Hepatocyte (in vitro differentiated cells): ENCODE measurements at regions not wholly inside any gene's neighbourhood (a gene's known extent, or its start where the extent isn't known, plus 50 kb on each side); places are given as distances from the start of the nearest gene placed in this dataset.
A peak's percentile ranks its signal among the peaks of the same experiment; 100 is the strongest.

Experiments
- DNase-seq: peaks from one replicate; pipeline ENCODE4 v3.0.0-alpha.2; 2016; ENCODE audit warnings: low spot score
- H2AFZ ChIP-seq: fragments of 200-600 bp; sonication (generic); 2 replicates; pipeline ENCODE4 v1.6.0; 2016; ENCODE audit warnings: antibody characterized with exemption, mild to moderate bottlenecking
- H3K27ac ChIP-seq: fragments of 200-600 bp; sonication (generic); 2 replicates; pipeline ENCODE4 v1.5.1; 2016; ENCODE audit warnings: mild to moderate bottlenecking
- H3K27me3 ChIP-seq: fragments of 200-600 bp; sonication (generic); 2 replicates; pipeline ENCODE4 v1.6.1; 2016
- H3K36me3 ChIP-seq: fragments of 200-600 bp; sonication (generic); replicated peaks from 2 replicates; pipeline ENCODE4 v1.5.1; 2016; ENCODE audit warnings: low read depth; ENCODE audit not compliant: insufficient read depth
- H3K4me1 ChIP-seq: fragments of 200-600 bp; sonication (generic); 2 replicates; pipeline ENCODE4 v1.5.1; 2016; ENCODE audit warnings: mild to moderate bottlenecking, moderate library complexity; ENCODE audit not compliant: insufficient read depth
- H3K4me2 ChIP-seq: fragments of 200-600 bp; sonication (generic); 2 replicates; pipeline ENCODE4 v1.6.0; 2016
- H3K4me3 ChIP-seq: fragments of 200-600 bp; sonication (generic); 2 replicates; pipeline ENCODE4 v1.5.1; 2016; ENCODE audit warnings: mild to moderate bottlenecking
- H3K79me2 ChIP-seq: fragments of 200-600 bp; sonication (generic); 2 replicates; pipeline ENCODE4 v1.6.0; 2017; ENCODE audit warnings: mild to moderate bottlenecking
- H3K9me2 ChIP-seq: fragments of 200-600 bp; sonication (generic); replicated peaks from 2 replicates; pipeline ENCODE4 v1.6.0; 2017; ENCODE audit warnings: mild to moderate bottlenecking; ENCODE audit not compliant: insufficient read depth
- H3K9me3 ChIP-seq: fragments of 200-600 bp; sonication (generic); 2 replicates; pipeline ENCODE4 v1.5.1; 2016; ENCODE audit warnings: low read depth, mild to moderate bottlenecking
- H4K20me1 ChIP-seq: fragments of 200-600 bp; sonication (generic); 2 replicates; pipeline ENCODE4 v1.6.0; 2016; ENCODE audit warnings: mild to moderate bottlenecking; ENCODE audit not compliant: insufficient read depth, poor library complexity, severe bottlenecking
- CTCF ChIP-seq: fragments of 200-600 bp; sonication (generic); IDR thresholded peaks from 2 replicates; pipeline ENCODE4 v1.5.1; 2016; ENCODE audit warnings: antibody characterized with exemption, mild to moderate bottlenecking; ENCODE audit not compliant: poor library complexity
- EZH2 ChIP-seq: fragments of 200-600 bp; sonication (generic); IDR thresholded peaks from 2 replicates; pipeline ENCODE4 v1.6.1; 2016; ENCODE audit warnings: antibody characterized with exemption, mild to moderate bottlenecking, borderline replicate concordance
- EZH2phosphoT487 ChIP-seq: fragments of 200-600 bp; sonication (generic); IDR thresholded peaks from one replicate; pipeline ENCODE4 v1.6.1; 2018; ENCODE audit warnings: antibody characterized with exemption, mild to moderate bottlenecking, low read depth, moderate library complexity; ENCODE audit not compliant: unreplicated experiment, severe bottlenecking
- WGBS: methylation state at CpG from one replicate; pipeline ENCODE4 v1.1.6; 2016; ENCODE audit warnings: low lambda C conversion rate; ENCODE audit errors: missing lambda C conversion rate; 5-methylcytosine and 5-hydroxymethylcytosine counted together

DNA sequence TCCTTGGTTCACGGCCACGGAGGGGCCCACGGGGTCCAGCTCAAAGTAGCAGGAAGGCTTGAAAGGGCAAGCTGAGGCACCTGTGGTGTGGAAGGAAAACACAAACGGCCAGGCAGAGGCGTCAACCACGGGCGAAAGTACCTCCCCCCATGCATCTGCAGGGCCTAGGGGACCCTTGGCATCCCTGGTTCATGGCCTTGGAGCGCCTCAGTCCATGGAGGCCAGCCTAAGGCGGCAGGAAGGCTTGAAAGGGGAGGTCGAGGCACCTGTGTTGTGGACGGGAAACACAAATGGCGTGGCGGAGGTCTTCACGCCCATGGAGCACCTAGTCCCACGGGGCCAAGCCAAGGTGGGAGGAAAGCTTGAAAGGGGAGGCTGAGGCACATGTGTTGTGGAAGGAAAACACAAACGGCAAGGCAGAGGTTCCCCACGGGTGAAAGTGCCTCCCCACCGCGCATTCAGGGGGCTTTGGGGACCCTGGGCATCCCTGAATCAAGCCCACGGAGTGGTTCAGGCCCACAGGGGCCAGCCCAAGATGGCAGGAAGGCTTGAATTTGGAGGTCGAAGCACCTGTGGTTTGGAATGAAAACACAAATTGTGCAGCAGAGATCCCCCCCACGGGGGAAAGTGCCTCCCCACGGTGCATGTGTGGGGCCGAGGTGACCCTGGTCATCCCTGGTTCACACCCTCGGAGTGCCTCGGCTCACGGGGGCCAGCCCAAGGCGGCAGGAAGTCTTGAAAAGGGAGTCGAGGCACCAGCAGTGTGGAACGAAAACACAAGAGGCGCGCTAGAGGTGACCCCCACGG, 380.8 kb downstream of the ALG10 start:
- Histone ChIP-seq H3K27ac (no peak overlapping the region), H3K36me3 (no peaks in the 10 kb centered on the region), H3K9me3 (peaks cover 4% of the 10 kb centered on the region), H3K79me2 (no peaks in the 10 kb centered on the region), H3K4me2 (no peak overlapping the region), H3K4me3 (no peak overlapping the region), H4K20me1 (no peaks in the 10 kb centered on the region), H3K4me1 (no peaks in the 10 kb centered on the region), H2AFZ (no peak overlapping the region), H3K9me2 (no peaks in the 10 kb centered on the region), H3K27me3 (no peaks in the 10 kb centered on the region)
- 77% methylated on average over 33 of the region's 33 CpGs for WGBS
- no peak for DNase-seq
- TF ChIP-seq EZH2phosphoT487 (no peak), EZH2 (no peak), CTCF (no peak)

- peaks cover 4% of the 10 kb centered on the region for H3K9me3 ChIP-seq
- DNase-seq = peak; percentile 1
- no peaks in the 10 kb centered on the region for H3K79me2 ChIP-seq
- no peak overlapping the region for H3K4me2 ChIP-seq
- H3K36me3 ChIP-seq = no peaks in the 10 kb centered on the region
- H3K4me3 ChIP-seq = no peak overlapping the region
- no peaks in the 10 kb centered on the region for H3K9me2 ChIP-seq
- WGBS = 62% methylated on average over 19 of the region's 19 CpGs
- no peak overlapping the region for H2AFZ ChIP-seq
- no peaks in the 10 kb centered on the region for H3K4me1 ChIP-seq
- no peaks in the 10 kb centered on the region for H3K27me3 ChIP-seq
- no peak overlapping the region for H3K27ac ChIP-seq
- TF ChIP-seq EZH2phosphoT487 (no peak), EZH2 (no peak), CTCF (no peak)
- no peaks in the 10 kb centered on the region for H4K20me1 ChIP-seq
Observed at GRCh38 chr12:34403706-34404376, 381.5 kb downstream of the ALG10 start.

DNA sequence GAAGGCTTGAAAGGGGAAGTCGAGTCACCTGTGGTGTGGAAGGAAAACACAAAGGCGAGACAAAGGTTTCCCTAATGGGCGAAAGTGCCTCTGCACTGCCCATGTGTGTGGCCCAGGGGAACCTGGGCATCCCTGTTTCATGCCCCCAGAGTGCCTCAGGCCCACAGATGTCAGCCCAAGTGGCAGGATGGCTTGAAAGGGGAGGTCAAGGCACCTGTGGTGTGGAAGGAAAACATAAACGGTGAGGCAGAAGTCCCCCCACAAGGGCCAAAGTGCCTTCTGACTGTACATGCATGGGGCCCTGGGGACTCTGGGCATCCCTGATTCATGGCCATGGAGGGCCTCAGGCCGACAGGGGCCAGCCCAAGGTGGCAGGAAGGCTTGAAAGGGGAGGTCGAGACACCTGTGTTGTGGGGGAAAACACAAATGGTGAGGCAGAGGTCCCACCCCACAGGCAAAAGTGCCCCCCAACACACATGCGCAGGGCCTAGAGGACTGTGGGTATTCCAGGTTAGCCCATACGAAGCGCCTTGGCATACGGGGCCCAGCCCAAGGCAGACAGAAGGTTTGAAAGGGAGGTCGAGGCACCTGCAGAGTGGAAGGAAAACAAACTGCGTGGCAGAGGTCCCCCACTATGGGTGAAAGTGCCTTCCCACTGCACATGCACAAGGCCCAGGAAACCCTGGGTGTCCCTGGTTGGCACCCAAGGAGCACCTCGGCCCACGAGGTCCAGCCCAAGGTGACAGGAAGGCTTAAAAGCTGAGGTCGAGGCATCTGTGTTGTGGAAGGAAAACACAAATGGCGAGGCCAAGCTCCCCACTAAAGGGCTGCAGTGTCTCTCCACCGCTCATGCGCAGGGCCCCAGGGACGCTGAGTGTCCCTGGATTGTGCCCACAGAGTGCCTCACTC, 382.3 kb downstream of the ALG10 start:
- TF ChIP-seq EZH2 (no peak), CTCF (no peak), EZH2phosphoT487 (no peak)
- Histone ChIP-seq H3K36me3 (no peaks in the 10 kb centered on the region), H3K4me2 (no peak overlapping the region), H3K27ac (no peak overlapping the region), H3K9me2 (no peaks in the 10 kb centered on the region), H2AFZ (no peak overlapping the region), H3K4me3 (no peak overlapping the region), H3K79me2 (no peaks in the 10 kb centered on the region), H3K4me1 (no peaks in the 10 kb centered on the region), H3K27me3 (no peaks in the 10 kb centered on the region), H4K20me1 (no peaks in the 10 kb centered on the region), H3K9me3 (peaks cover 4% of the 10 kb centered on the region)
- DNase-seq = peak; percentile 1
- 73% methylated on average over 19 of the region's 19 CpGs for WGBS
